ENCODE measurements at regions not wholly inside any gene's neighbourhood (a gene's known extent, or its start where the extent isn't known, plus 50 kb on each side); places are given as distances from the start of the nearest gene placed in this dataset.

GRCh38 chr17:422196-422930 is 69.8 kb upstream of the RPH3AL start:
- no peak overlapping the region for H3K4me3 ChIP-seq
- in situ Hi-C loops (cut with MboI; ENCODE audit: low pct_ligation_motif_present in 1 of 4, low pct_unique_long_range_greater_than_20kb in 1 of 4, low sequenced_read_pairs in 3 of 4) (no loop called here), intact Hi-C loops (cut with DNase I; ENCODE audit: low total_unique reads) (no loop called here)
- H3K4me1 ChIP-seq, result peaks cover 0 to 14% (median 0%) of the 10 kb centered on the region in 4 donors
- no peaks in the 10 kb centered on the region for H3K9me3 ChIP-seq
- H3K27me3 ChIP-seq, result no peaks in the 10 kb centered on the region
- 72 to 76% methylated on average over 5 to 12 of the region's 16 CpGs for WGBS, 2 donors (ENCODE audit: low coverage in 1 of 2)
- H3K27ac ChIP-seq, result peak overlapping the region in 1 of 4 donors; percentile 33
- DNase-seq, result no peak
- TF ChIP-seq EP300 (IDR thresholded peaks at IDR 0.05; ENCODE audit: low read depth), result no peak
- TF ChIP-seq CTCF (IDR thresholded peaks at IDR 0.05), result no peak
- no peak for TF ChIP-seq POLR2A (IDR thresholded peaks at IDR 0.05)
- no peak for TF ChIP-seq POLR2AphosphoS5 (IDR thresholded peaks at IDR 0.05)
- H3K36me3 ChIP-seq, result no peaks in the 10 kb centered on the region

- 90 to 93% methylated on average over 2 to 15 of the region's 15 CpGs for WGBS, 2 donors (ENCODE audit: low coverage in 1 of 2)
- Histone ChIP-seq H3K4me3 (no peak overlapping the region), H3K27ac (no peak overlapping the region), H3K36me3 (no peaks in the 10 kb centered on the region), H3K27me3 (no peaks in the 10 kb centered on the region), H3K9me3 (no peaks in the 10 kb centered on the region), H3K4me1 (peaks cover 0 to 14% (median 0%) of the 10 kb centered on the region in 4 donors)
- intact Hi-C loops (cut with DNase I; ENCODE audit: low total_unique reads) (no loop called here), in situ Hi-C loops (cut with MboI; ENCODE audit: low pct_ligation_motif_present in 1 of 4, low pct_unique_long_range_greater_than_20kb in 1 of 4, low sequenced_read_pairs in 3 of 4) (no loop called here)
- TF ChIP-seq CTCF (IDR thresholded peaks at IDR 0.05) (no peak), POLR2AphosphoS5 (IDR thresholded peaks at IDR 0.05) (no peak), EP300 (IDR thresholded peaks at IDR 0.05; ENCODE audit: low read depth) (no peak), POLR2A (IDR thresholded peaks at IDR 0.05) (no peak)
- DNase-seq, result no peak
These were observed 68.0 kb upstream of the RPH3AL start for GRCh38 chr17:420479-421175.

GRCh38 chr17:419073-419735 is 66.6 kb upstream of the RPH3AL start:
- Histone ChIP-seq H3K9me3 (no peaks in the 10 kb centered on the region), H3K27ac (peak overlapping the region in 1 of 4 donors; percentile 19), H3K4me1 (peaks cover 0 to 14% (median 0%) of the 10 kb centered on the region in 4 donors), H3K4me3 (no peak overlapping the region), H3K36me3 (no peaks in the 10 kb centered on the region), H3K27me3 (no peaks in the 10 kb centered on the region)
- intact Hi-C loops (cut with DNase I; ENCODE audit: low total_unique reads), result no loop called here
- in situ Hi-C loops (cut with MboI; ENCODE audit: low pct_ligation_motif_present in 1 of 4, low pct_unique_long_range_greater_than_20kb in 1 of 4, low sequenced_read_pairs in 3 of 4), result no loop called here
- WGBS, 2 donors (ENCODE audit: low coverage in 1 of 2), result 78 to 80% methylated on average over 1 to 13 of the region's 13 CpGs
- TF ChIP-seq CTCF (IDR thresholded peaks at IDR 0.05), result no peak
- no peak for TF ChIP-seq POLR2A (IDR thresholded peaks at IDR 0.05)
- TF ChIP-seq EP300 (IDR thresholded peaks at IDR 0.05; ENCODE audit: low read depth), result no peak
- no peak for TF ChIP-seq POLR2AphosphoS5 (IDR thresholded peaks at IDR 0.05)
- DNase-seq, result peak; percentile 35

- no peak for DNase-seq
- TF ChIP-seq POLR2A (IDR thresholded peaks at IDR 0.05) (no peak), CTCF (IDR thresholded peaks at IDR 0.05) (no peak), POLR2AphosphoS5 (IDR thresholded peaks at IDR 0.05) (no peak), EP300 (IDR thresholded peaks at IDR 0.05; ENCODE audit: low read depth) (no peak)
- Histone ChIP-seq H3K36me3 (no peaks in the 10 kb centered on the region), H3K9me3 (no peaks in the 10 kb centered on the region), H3K4me1 (peaks cover 0 to 14% (median 0%) of the 10 kb centered on the region in 4 donors), H3K4me3 (no peak overlapping the region), H3K27me3 (no peaks in the 10 kb centered on the region), H3K27ac (no peak overlapping the region)
- intact Hi-C loops (cut with DNase I; ENCODE audit: low total_unique reads) (no loop called here), in situ Hi-C loops (cut with MboI; ENCODE audit: low pct_ligation_motif_present in 1 of 4, low pct_unique_long_range_greater_than_20kb in 1 of 4, low sequenced_read_pairs in 3 of 4) (no loop called here)
- WGBS, 2 donors (ENCODE audit: low coverage in 1 of 2), result 63 to 82% methylated on average over 2 to 8 of the region's 8 CpGs
These were observed 65.8 kb upstream of the RPH3AL start for GRCh38 chr17:418421-418751.

All from transverse colon (tissue), 4 donors.